HG03571 (cell line): ENCODE measurements at regions not wholly inside any gene's neighbourhood (a gene's known extent, or its start where the extent isn't known, plus 50 kb on each side); places are given as distances from the start of the nearest gene placed in this dataset.

ENCODE experiments used
- ATAC-seq: cut with Tn5 transposase; IDR thresholded peaks from one replicate; pipeline ENCODE4 v1.9.1; 2021; ENCODE audit not compliant: unreplicated experiment

DNA sequence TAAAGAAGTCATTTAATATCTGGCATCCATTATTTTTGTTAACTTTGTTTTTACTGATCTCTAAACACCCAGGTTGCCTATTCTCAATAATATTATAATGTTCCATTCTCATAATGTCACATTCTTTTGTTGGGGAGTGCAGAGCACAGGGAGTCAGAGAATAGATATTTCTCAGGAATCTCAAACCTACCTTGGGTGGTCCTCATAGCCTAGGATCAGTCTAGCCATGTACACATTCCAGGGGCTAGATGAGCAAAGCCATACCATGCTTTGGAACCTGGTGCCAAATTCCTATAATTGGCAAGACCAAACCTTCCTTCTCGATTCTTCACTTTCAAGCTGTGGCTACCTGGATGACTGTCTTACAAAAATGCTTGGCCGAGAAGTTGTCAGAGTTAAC is 1124.7 kb upstream of the WWC1 start:
- no peak for ATAC-seq

DNA sequence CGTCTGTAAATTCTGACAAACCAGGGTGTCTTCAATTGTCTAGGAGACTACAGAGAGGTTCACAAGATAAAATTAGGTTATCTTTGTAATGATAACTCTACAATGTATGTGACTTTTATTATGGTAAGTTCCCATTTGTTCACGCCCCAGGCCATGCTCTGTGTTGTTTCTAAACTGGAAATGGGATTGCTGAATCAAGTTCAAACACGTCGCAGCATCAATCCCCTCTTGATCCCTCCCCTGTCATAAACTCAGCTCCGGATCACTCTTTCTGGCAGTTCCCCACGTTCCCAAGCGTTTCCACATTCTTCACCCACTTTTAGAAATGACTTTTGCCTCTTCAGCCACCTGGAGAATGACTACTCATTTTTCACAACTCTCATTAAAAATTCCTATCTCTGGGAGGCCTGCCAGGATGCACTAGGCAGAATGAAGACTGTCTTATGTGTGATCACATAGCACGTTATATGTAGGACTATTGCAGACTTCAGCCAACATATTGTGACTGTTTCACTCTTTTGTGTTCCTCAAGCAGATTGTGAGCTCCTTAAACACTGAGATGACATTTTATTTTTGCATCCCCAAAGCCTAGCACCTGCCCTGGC is 1124.2 kb upstream of the WWC1 start:
- no peak for ATAC-seq

DNA sequence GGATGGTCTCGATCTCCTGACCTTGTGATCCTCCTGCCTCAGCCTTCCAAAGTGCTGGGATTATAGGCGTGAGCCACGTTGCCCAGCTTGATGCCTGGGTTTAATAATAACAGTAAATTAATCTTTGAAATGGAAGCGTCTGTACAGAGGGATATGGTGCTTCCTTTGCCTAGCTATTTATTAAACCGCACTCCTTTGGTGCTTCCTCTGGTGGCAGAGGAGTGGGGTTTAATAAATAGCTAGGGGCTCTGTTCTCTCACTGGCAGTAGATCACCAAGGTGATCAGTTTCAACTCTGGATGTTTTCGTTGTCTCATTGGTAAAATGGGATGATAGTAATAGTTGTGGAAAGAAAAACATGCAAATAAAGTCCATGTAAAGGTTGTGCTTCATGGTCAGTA is 1122.5 kb upstream of the WWC1 start:
- no peak for ATAC-seq

DNA sequence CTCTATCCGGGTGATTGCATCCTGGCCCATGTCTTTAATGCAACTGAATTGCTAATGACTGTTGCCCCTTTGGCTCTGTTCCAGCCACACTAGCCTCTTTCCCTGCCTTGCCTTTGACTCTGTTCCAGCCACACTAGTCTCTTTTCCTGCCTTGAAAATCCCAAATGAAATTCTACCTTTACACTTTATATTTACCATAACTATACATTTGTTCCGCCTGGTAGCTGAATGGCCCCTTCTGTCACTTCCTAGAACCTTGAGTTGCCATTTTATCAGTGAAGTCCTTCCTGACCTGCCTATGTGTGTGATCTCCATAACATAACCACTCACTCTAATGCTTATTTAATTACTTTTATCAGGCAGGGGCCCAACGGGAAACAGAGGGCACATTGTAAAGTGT is 1120.4 kb upstream of the WWC1 start:
- ATAC-seq, result no peak

DNA sequence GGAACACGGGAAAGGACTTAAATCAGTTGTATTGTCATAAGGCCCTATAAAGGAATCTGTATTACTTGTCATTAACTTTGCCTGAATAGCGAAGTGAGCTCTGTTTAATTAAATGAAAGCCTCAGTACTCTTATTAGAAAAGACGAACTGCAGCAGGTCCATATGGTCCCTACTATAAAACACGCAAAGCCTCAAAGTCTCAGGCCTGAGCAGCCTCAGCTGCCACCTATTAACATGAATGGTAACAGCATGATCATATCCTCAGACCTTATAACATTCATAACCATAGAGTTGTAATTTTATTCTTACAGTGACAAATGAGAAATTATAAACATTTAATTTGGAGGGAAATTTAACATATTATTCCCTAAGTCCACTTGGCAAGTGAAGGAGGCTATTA is 1113.7 kb upstream of the WWC1 start:
- ATAC-seq, result no peak

DNA sequence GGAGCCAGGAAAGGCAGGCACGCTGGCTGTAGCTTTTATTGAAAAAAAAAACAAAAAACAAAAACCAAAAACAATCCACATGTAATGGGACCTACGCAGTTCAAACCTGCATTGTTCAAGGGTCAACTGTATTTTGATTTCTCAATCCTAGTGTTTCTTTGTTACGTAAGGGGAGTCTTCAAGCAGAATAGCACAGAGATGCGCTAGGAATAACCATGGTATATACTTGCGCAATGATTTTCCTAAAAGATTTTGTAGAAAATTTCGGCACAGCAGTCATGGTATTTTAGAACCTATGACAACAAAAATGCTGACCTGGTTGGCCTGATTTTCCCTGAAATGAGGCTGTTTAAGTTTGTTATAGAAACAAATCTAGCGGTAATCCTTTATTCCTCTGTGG is 1110.5 kb upstream of the WWC1 start:
- ATAC-seq, result no peak

DNA sequence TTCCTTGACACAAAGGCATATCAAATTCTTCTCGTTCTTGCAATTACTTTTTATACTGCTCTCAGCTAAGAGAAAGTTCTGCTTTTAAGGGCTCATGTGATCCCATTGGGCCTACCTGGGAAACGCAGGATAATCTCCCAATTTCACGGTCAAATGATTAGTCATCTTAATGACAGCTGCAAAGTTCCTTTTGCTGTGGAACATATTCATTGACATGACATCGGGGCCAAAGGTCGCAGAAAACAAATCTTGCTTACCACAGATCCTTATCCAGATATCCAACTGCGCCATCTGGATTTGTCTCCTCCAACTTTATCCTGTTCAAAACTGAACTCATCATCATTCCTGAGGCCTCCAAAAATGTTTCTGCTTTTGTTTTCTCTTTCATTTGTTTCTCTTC is 1085.6 kb upstream of the WWC1 start:
- no peak for ATAC-seq

DNA sequence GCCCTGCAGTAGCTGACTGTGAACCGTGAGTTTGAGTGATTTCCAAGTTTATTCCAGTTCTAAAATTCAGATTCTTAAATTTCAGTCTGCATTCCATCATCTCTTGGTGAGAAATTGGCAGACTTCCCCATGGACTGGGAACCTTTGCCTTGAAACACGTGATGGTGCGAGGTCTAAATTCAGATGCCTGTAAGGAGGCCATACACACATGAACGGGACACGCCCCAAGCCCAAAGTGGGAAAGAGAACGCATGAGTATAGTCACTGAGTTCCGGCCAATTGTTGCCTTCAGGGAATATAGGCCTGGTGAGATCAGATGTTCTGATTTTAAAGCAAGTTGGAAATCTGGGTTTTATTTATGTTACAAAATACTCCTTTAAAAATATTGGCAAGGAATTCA is 1084.4 kb upstream of the WWC1 start:
- no peak for ATAC-seq

DNA sequence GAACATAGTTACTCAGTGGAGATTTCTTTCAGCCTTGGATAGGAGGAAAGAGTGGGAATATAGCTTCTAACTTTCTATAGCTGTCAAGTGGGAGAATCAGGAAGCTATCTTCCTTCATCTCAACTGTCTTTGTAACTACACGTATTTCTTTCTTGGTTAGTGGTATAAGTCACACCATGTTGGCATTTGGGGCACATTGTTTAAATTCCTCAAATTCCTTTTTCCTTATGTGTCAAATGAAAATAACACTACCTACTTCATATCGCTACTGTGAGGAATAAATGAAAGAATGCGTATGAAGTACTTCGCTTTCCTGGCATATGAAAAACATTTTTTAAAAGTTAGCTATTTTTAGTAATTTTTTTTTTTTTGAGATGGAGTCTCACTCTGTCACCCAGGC is 1082.5 kb upstream of the WWC1 start:
- ATAC-seq, result no peak

DNA sequence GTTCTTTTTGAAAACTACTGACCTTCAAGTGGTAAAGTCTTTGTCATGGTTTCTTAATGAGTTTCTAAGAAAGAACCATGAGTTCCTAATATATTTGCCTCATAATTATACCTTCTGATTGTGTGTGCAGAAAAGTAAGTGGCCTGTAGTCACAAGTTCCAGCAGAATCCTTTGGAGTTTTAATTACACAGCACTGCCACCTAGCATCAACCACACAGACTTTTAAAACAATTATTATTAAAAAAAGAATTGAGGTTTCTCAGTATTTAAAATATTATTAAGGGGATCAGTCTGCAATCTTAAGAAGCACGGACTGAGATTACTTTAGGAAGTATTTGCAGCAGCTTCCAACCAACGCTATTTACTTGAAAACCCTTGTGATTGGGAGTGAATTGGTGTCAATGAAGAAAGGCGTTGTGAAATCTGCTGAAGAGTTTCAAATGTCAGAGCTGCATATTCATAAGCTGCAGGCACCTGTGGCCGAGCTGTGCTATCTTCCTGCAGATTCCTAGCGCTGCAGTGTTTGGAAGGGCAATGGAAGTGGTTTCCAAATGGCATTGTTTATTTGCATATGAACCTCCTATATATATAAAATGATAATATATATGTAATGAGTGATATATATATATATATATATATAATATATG is 1074.2 kb upstream of the WWC1 start:
- ATAC-seq, result no peak

DNA sequence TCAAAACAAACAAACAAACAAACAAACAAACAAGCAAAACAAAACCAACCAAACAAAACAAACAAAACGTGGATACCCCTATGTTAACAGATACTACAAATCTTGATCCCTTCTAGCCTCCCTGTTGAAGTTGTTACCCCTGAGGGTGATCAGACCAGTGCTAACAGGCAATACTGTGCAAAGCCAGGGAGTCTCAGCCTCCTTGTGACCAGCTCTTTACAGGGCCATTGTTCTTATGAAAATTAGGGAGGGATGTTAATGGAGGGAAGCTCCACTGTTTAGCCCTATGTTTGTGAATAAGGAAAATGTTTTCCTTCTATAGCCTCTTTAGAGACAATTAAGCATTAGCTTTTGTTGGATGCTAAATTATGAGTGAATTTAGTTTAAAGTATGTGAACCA is 1072.1 kb upstream of the WWC1 start:
- no peak for ATAC-seq

DNA sequence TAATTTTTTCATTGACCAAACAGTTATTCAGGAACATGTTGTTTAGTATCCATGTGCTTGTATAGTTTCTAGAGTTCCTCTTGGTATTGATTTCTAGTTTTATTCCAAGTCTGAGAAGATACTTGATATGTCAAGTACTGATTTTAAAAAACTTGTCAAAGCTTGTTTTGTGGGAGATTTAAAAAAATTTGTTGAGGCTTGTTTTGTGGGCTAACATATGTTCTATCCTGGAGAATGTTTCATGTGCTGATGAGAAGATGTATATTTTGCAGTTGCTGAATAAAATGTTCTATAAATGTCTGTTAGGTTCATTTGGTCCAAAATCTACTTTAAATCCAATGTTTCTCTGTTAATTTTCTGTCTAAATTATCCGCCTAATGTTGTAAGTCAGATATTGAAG is 1065.1 kb upstream of the WWC1 start:
- no peak for ATAC-seq

DNA sequence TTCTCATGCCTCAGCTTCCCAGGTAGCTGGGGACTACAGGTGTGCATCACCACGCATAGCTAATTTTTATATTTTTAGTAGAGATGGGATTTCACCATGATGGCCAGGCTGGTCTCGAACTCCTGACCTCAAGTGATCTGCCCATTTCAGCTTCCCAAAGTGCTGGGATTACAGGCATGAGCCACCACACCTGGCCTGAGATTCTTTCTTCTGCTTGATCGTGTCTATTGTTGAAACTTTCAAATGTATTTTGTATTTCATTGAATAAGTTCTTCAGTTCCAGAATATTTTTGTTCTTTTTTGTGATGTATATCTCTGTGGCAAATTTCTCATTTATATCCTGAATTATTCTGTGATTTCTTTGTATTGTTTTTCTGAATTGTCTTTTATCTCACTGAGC is 1063.3 kb upstream of the WWC1 start:
- ATAC-seq, result no peak

DNA sequence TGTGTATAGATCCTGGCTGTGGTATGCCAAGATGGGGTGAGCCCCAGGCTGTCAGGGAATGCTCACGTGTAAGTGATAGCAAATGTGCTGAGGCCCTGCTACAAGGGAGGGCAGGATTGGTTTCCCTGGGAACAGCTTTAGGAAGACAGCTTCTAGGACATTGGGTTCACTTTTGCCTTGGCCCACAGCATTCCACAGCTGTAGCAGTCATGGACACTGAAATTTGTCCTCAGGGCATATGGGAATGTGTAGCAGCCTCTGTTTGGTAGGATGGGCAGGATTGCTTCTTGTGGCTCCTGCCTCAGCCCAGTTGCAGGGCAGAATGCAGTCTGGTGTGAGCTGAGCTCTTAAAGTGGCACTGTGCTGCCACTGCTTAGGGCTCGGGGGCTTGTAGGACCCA is 1061.7 kb upstream of the WWC1 start:
- ATAC-seq, result no peak

DNA sequence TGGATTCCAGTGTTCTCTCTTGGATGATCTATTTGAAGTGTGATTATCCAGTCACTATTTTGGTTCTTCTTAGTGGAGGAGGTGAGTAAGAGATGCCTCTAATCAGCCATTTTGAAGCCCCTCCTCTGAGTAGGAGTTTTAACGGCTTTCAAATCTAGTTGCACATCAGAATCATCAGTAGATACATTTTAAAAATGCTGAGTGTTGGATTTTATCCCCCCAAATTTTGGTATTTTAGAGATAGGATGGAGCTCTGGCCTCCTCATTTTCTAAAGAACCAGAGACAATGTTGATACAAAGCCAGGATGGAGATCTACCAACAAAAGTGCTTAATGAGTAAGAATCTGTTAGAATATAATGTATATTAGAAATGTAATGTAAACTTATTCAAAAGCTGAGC is 1061.0 kb upstream of the WWC1 start:
- ATAC-seq, result no peak

DNA sequence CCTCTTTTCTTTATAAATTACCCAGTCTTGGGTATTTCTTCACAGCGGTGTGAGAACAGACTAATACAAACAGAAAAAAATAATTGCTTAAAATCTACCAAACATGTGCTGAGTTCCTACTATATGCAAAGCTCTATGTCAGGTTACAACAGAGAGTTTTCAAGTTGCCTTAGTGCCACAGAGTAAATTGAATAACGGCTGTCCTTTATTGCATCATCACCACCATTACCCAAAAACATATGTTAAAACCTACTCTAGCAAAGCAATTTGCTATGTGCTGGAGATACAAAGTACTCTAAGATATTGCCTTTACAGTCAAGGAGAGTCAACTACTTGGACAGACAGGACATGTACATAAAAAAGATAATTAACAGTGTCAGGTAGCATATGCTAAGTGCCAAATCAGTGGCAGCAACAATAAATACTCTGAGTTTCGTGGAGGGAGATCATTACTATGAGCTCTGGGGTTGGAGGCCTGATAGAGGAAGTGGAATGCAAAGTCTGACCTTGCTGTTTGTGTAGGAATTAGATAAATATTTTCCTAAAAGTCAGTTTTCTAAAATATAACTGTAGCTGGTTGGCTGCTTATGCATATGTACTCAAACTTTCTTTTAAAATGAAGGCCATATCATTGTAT is 1058.7 kb upstream of the WWC1 start:
- ATAC-seq, result no peak

DNA sequence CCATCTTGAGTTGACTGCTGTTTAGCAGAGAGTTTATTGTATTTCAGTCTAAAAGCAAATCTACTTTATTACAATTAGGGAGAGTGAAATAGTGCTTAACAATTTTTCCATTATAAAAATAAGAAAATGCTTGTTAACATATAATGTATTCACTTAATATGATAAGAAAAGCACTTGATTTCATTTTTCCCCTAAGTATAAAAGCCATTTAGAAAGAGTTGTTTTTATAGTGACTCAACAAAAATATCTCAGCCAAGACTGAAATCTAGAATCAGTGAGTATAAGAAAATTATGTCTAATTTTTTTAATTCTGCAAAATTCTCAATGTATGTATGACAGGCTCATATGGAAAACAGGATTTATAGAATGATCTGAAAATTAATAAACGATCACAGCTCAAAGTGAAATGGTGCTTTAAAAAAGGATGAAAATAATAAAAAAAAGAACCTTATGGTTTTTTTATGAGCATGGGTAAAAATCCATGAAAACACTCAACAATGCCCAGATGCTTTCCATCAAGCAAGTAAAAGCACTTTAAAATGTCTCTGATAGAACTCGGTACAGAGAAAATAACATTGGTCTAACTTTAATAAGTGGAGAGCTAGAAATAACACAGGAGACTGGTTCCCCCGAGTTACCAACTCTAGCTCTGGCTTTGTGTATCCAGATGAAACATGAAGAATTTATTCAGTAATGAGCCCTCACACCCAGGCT is 1057.8 kb upstream of the WWC1 start:
- ATAC-seq, result no peak

DNA sequence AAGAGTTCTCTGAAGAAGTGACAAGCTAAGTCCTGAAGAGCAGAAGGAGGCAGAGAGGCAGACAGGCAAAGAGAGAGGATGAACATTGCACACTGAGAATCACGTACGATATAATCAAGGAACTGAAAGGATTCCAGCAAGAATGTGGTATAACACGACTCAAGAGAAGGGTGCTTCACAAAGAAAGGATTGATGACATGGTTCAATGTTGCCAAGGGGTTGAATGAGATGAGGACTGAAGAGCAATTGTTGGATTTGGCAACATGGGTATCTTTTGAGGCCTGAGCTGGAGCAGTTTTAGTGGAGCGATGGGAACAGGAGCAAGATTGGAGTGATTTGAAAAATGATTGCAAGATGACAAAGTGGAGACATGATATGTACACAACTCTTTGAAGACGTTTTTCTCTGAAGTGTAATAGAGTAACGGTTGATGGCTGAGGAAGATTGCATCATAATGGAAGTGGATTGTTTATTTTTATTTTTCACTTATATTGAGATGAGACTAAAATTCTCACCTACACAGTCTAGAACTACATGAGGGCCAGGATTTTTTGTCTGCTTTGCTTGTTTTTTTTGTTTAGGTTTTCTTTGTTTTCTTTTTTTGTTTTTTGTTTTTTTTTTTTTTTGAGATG is 1049.9 kb upstream of the WWC1 start:
- no peak for ATAC-seq

DNA sequence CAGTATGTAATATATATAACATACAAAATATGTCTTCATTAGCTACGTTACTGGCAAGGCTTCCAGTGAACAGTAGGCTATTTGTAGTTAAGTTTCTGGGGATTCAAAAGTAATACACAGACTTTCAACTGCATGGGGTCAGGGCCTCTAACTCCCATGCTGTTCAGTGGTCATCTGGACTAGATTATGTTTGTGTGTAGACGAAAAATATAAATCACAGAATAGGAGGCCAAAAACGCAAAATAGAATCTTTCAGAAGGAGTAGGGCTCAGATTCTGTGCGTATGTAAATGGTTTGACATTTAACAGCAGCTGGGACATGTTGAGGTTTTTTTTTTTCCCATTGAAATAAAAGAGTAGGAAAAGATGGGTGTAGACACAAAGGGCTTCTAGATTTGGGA is 1048.7 kb upstream of the WWC1 start:
- no peak for ATAC-seq

DNA sequence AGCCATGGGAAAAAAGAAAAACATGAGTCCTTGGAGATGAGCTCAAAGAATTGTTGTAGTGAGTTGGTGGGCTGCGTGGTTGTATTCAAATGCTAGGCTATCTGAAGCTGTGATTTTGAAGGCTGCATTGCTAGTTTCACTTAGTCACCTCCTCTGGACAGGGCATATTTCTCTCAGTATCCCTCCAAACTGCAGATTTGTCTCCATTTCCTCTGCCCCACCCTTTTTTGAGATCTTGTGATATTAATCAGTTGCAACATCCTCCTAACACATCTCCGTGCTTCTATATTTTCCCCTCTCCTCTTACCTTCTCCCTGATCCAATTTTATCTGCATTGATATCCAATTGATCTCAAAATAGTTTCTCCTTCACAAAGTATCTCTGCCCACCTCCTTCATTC is 1048.0 kb upstream of the WWC1 start:
- no peak for ATAC-seq

DNA sequence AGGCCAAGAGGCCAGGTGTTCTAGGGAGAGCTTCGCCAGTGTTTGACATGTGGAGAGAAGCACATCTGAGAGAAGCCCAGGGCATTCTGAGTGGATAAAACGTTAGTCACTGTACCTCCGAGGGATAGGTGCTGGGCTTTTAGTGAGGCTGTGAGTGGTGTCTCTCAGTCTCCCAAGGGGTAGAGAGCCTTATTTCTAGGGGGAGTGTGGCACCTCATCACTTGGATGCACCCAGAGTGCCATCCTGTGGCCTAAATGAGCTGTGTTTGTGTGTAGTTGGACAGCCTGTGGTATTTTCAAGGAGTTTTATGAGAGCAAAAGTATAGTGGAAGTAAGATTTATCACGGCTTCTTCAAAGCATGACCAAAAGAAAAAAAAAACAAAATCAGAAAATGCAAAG is 1046.9 kb upstream of the WWC1 start:
- ATAC-seq, result no peak

DNA sequence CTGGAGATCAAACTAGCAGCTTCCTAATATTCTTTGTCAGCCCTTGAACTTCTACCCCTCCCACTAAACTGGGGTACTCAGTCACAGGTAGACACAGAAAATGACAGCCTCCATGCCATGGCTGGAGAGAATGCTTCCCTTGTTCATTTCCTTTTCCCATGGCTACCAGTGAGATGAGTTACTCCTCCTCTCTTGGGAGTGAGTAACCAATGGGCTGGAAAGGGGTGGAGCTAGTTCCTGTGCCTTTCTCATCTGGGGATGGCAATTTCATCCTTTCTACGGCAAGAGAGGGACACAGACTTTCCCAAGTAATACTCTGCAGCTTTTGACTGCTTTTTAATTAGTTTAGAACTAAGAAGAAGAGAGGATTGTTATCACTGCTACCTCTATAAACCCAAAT is 1045.6 kb upstream of the WWC1 start:
- no peak for ATAC-seq
